Subcutaneous abdominal adipose tissue (tissue), 5 donors: ENCODE measurements at regions not wholly inside any gene's neighbourhood (a gene's known extent, or its start where the extent isn't known, plus 50 kb on each side); places are given as distances from the start of the nearest gene placed in this dataset.

Source experiments
- H3K27ac ChIP-seq: one replicate; pipeline ENCODE4 v1.7.0; 2013; ENCODE audit warnings: low read depth, mild to moderate bottlenecking, inconsistent platforms, low read length, moderate library complexity
- H3K27me3 ChIP-seq, 5 donors: one replicate each; pipeline ENCODE4 v1.7.0; 2013; ENCODE audit warnings: low read length in 5 of 5, inconsistent platforms in 1 of 5; ENCODE audit not compliant: control insufficient read depth in 5 of 5, insufficient read depth in 4 of 5
- H3K36me3 ChIP-seq, 5 donors: one replicate each; pipeline ENCODE4 v1.7.0; 2013; ENCODE audit warnings: low read length in 5 of 5; ENCODE audit not compliant: control insufficient read depth in 5 of 5, insufficient read depth in 5 of 5
- H3K4me1 ChIP-seq, 5 donors: one replicate each; pipeline ENCODE4 v1.7.0; 2013; ENCODE audit warnings: low read length in 5 of 5, mild to moderate bottlenecking in 3 of 5, moderate library complexity in 1 of 5; ENCODE audit not compliant: control insufficient read depth in 5 of 5, insufficient read depth in 5 of 5
- H3K4me3 ChIP-seq, 5 donors: one replicate each; pipeline ENCODE4 v1.7.0; 2013; ENCODE audit warnings: low read length in 5 of 5, low read depth in 1 of 5
- H3K9ac ChIP-seq, 5 donors: one replicate each; pipeline ENCODE4 v1.7.0; 2013; ENCODE audit warnings: low read length in 5 of 5, mild to moderate bottlenecking in 4 of 5, moderate library complexity in 3 of 5
- H3K9me3 ChIP-seq, 5 donors: one replicate each; pipeline ENCODE4 v1.7.0; 2013; ENCODE audit warnings: low read length in 5 of 5; ENCODE audit not compliant: control insufficient read depth in 5 of 5
- donor health status: healthy.
- donor health status: healthy.
- donor health status: healthy.
- donor health status: healthy.
- donor health status: healthy.

DNA sequence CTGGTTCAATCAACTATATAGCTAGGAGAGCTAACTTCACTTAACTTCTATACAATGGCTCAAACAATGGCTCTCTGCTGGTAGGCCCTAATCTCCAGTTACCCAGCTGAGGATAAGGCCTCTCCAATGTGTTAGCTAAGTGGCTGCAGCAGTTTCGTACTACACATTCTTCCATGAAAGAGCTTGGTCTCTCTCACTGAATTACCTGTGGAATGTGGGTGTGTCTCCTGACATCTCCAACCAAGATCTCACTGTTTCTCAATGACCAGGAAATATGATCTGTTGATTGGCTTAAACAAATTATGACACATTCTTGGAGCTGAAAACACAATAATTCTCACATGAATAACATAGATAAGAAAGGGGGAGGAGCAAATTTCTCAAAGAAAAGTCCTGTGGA is 169.8 kb upstream of the ROBO1 start:
- Histone ChIP-seq H3K27ac (no peak overlapping the region), H3K4me1 (no peaks in the 10 kb centered on the region), H3K27me3 (no peaks in the 10 kb centered on the region), H3K36me3 (no peaks in the 10 kb centered on the region), H3K9me3 (no peaks in the 10 kb centered on the region), H3K9ac (no peak overlapping the region), H3K4me3 (no peak overlapping the region)

DNA sequence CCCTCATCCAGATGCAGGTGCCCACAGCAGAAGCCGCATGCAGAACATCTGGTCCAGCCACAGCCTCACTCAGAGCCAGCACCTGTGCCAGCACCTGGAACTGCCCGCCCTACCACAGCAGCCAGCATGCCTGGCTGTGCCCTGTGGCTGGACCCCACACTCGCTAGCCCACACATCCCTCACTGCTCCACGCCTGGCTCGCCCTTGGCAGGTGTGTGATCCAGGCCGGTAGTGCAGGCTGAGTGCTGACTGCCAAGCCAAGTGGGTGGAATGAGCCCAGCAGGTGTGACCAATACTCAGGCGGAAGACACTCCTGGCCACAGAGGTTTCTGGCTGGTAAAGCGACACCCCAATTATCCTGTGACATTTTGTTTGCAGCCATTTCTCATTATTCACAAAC is 162.4 kb upstream of the ROBO1 start:
- H3K9me3 ChIP-seq, result peaks cover 0 to 4% (median 3%) of the 10 kb centered on the region in 5 donors
- no peak overlapping the region for H3K4me3 ChIP-seq
- no peak overlapping the region for H3K9ac ChIP-seq

DNA sequence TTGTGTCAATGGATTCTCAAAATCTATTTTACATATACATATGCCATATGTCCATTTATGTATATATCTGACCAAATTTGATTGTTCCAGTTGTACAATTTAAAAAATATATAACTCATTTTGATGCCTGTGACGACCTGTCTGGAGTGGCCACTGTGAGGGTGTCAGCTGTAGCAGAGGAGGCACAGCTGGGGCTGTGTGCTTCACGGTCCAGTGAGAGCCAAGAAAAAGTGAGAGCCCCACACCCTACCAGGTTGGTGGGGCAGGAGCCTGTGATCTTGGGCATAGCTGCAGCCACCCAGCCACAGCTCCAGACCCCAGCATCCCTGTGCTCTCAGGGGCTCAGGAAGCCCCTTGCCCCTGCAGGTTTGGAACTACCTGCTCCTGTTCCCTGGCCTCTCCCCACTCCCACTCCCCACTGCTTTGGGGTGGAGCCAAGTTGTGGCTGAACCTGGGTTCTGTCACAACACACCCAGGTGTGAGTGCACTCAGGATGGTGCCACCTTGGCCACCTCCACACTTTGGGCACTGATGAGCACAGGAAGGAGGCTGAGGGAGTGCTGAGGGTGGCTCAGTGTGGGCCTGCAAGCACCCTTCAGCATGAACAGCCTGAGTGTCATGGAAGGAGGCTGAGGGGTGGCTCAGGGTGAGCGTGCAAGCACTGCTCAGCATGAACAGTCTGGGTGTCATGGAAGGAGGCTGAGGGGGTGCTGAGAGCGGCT is 161.1 kb upstream of the ROBO1 start:
- Histone ChIP-seq H3K27ac (no peak overlapping the region), H3K4me3 (no peak overlapping the region)

More for the DNA sequence above, 162.4 kb upstream of the ROBO1 start:
- H3K4me1 ChIP-seq, result no peaks in the 10 kb centered on the region
- H3K27me3 ChIP-seq, result peaks cover 0 to 3% (median 0%) of the 10 kb centered on the region in 5 donors
- no peaks in the 10 kb centered on the region for H3K36me3 ChIP-seq
- no peak overlapping the region for H3K27ac ChIP-seq

DNA sequence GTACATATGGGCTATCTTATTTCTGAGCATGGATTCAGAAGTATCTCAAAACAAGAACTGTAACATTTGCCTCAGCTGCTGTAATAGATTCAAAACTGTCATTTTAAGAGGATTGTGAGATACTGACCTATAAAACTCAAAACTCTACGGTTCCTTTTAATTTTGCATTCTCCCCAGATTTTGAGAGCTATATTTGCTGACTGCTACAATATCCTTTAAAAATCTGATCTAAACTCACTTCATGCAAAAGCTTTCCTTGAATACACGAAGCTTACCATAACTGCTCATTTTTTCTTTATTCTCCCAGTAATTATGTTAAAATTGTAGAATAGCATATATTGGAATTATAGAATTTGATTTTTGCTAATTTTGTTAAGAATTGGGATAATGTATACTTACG is 158.7 kb upstream of the ROBO1 start:
- no peak overlapping the region for H3K27ac ChIP-seq
- no peak overlapping the region for H3K4me3 ChIP-seq
- peaks cover 0 to 3% (median 0%) of the 10 kb centered on the region in 5 donors for H3K27me3 ChIP-seq
- peaks cover 0 to 4% (median 3%) of the 10 kb centered on the region in 5 donors for H3K9me3 ChIP-seq
- H3K9ac ChIP-seq, result no peak overlapping the region
- no peaks in the 10 kb centered on the region for H3K36me3 ChIP-seq
- no peaks in the 10 kb centered on the region for H3K4me1 ChIP-seq

More for the DNA sequence above, 161.1 kb upstream of the ROBO1 start:
- Histone ChIP-seq H3K27me3 (peaks cover 0 to 3% (median 0%) of the 10 kb centered on the region in 5 donors), H3K4me1 (no peaks in the 10 kb centered on the region), H3K9ac (no peak overlapping the region), H3K36me3 (no peaks in the 10 kb centered on the region), H3K9me3 (peaks cover 0 to 4% (median 3%) of the 10 kb centered on the region in 5 donors)

DNA sequence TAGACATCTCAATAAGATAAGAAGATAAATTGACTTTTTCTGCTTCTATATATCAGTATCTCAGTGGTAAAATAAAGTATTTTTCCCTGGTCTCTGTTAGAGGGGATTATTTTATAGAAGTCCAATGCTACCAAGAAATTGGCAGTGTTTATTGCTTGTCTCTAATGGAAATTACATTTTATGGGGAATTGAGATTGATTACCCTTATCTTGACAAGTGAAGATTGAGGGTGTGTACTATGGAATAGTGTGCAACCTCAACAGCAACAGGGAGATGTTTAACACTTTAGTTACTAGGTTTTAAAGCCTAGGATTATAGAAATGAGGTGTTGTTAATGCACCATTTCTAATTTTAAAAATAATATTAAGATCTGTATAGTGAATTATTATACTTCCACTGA is 154.8 kb upstream of the ROBO1 start:
- no peaks in the 10 kb centered on the region for H3K9me3 ChIP-seq
- no peak overlapping the region for H3K9ac ChIP-seq
- H3K27ac ChIP-seq, result no peak overlapping the region
- H3K4me1 ChIP-seq, result no peaks in the 10 kb centered on the region
- no peak overlapping the region for H3K4me3 ChIP-seq
- no peaks in the 10 kb centered on the region for H3K36me3 ChIP-seq
- H3K27me3 ChIP-seq, result peaks cover 0 to 3% (median 0%) of the 10 kb centered on the region in 5 donors

DNA sequence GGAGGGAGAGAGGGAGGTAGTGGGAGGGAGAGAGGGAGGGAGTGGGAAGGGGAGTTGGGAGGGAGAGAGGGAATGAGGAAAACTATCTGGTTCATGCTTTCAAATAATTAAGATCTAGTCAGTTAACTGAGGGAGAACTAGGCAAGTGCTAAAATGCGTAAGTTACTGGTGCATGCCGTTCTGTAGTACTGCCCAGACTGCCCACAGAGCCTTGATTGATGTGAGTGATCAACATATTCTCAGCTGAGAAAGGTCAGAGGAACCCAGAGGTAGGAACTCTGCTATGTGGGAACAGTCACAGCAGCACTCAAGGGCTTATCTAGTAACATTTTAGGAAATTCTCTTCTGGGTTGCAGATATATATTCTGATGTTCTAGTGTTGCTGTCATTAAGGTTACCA is 149.8 kb upstream of the ROBO1 start:
- no peaks in the 10 kb centered on the region for H3K36me3 ChIP-seq
- no peaks in the 10 kb centered on the region for H3K4me1 ChIP-seq
- H3K9ac ChIP-seq, result no peak overlapping the region
- no peak overlapping the region for H3K4me3 ChIP-seq
- H3K27ac ChIP-seq, result no peak overlapping the region
- no peaks in the 10 kb centered on the region for H3K9me3 ChIP-seq
- H3K27me3 ChIP-seq, result peaks cover 0 to 3% (median 0%) of the 10 kb centered on the region in 5 donors

DNA sequence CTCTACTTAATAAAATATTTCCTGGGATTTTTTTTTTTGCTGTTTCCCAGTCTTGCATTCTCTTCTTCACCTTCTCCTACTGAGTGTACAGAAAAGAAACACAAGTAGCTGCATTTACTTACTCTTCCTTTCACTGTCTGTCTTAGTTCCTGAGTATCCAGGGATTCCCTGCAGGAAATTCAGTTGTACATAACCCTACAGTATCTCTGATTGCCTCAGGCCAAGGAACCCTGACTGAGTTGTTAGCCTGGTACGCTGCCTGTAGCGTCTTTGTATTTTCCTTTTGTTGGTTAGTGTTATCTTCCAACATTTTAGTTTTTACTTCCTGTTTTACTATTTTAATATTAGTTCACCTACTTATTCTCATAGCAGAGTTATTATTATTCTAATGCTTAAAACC is 142.5 kb upstream of the ROBO1 start:
- H3K4me1 ChIP-seq, result no peaks in the 10 kb centered on the region
- no peaks in the 10 kb centered on the region for H3K36me3 ChIP-seq
- H3K27me3 ChIP-seq, result peaks cover 0 to 3% (median 0%) of the 10 kb centered on the region in 5 donors
- H3K9ac ChIP-seq, result no peak overlapping the region
- H3K4me3 ChIP-seq, result no peak overlapping the region
- no peak overlapping the region for H3K27ac ChIP-seq
- no peaks in the 10 kb centered on the region for H3K9me3 ChIP-seq

DNA sequence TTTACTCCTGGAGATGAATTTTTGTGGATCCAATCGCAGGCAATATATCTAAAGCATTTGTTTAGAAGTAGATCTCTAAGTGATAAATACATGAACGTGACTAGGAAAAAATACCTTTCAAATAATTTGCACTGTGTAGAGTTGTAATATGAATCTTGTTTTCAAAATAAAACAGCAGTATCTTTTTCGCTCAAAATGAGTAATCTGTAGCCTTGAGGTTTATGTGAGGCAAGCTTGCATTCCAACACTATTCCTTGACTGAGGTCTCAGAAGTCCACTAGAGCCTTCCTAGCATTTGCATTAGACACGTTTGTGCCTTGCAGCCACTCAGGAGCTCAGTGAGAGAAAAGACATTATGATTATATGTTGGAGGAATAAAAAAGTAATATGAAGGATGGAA is 138.3 kb upstream of the ROBO1 start:
- Histone ChIP-seq H3K4me1 (no peaks in the 10 kb centered on the region), H3K4me3 (no peak overlapping the region), H3K9me3 (no peaks in the 10 kb centered on the region), H3K27ac (no peak overlapping the region), H3K27me3 (no peaks in the 10 kb centered on the region), H3K9ac (no peak overlapping the region), H3K36me3 (no peaks in the 10 kb centered on the region)

DNA sequence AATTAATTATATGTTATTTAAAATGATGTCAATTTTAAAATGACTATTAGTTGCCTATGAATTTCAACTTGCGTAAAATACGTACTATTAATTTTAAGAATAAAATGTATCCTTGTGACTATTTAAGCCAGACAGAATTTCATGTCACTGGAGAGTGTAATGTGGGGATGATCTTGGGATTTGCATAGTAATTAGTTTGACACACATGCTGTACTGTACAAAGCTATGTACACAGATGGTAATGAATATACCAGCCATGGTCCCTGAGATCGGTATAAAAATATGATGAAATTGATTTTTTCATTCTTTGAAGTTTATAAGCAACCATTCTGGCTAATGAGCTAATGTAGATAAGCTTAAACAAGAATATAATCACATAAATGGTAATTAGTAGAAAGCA is 134.4 kb upstream of the ROBO1 start:
- H3K27me3 ChIP-seq, result no peaks in the 10 kb centered on the region
- no peak overlapping the region for H3K27ac ChIP-seq
- H3K4me3 ChIP-seq, result no peak overlapping the region
- no peak overlapping the region for H3K9ac ChIP-seq
- H3K9me3 ChIP-seq, result no peaks in the 10 kb centered on the region
- no peaks in the 10 kb centered on the region for H3K36me3 ChIP-seq
- no peaks in the 10 kb centered on the region for H3K4me1 ChIP-seq

DNA sequence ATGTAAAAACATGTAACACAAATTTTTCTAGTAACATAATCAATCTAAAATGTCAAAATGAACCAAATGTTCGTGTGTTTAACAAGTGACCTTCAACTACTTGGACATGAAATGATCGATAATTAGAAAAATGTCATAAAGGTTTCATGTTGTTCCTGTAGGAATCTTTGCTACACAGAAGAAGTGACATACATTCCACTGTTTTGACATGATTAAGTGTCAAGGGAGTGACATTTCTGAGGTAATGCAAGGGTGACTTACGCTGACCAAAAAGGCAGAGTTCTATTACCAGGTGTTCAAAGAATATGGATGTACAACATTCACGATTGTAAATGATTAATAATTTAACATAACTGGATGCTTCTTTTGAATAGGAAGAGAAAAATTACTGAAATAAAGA is 131.1 kb upstream of the ROBO1 start:
- Histone ChIP-seq H3K9me3 (no peaks in the 10 kb centered on the region), H3K27me3 (no peaks in the 10 kb centered on the region), H3K27ac (no peak overlapping the region), H3K4me3 (no peak overlapping the region), H3K4me1 (no peaks in the 10 kb centered on the region), H3K9ac (no peak overlapping the region), H3K36me3 (no peaks in the 10 kb centered on the region)
